HL-60 (cell line): ENCODE measurements at regions not wholly inside any gene's neighbourhood (a gene's known extent, or its start where the extent isn't known, plus 50 kb on each side); places are given as distances from the start of the nearest gene placed in this dataset.

Source experiments
- DNase-seq, 2 experiments: peaks; one replicate each; pipeline ENCODE4 v3.0.0-alpha.2; 2010 to 2020; ENCODE audit warnings: low read depth in 1 of 2, low spot score in 1 of 2
- H3K27ac ChIP-seq: fragments of 250-450 bp; sonication (Bioruptor Pico); replicated peaks from 2 replicates; pipeline ENCODE4 v1.5.1; 2020; ENCODE audit warnings: mild to moderate bottlenecking, moderate library complexity
- H3K27me3 ChIP-seq: fragments of 250-450 bp; sonication (Bioruptor Pico); 2 replicates; pipeline ENCODE4 v1.5.1; 2021; ENCODE audit warnings: mild to moderate bottlenecking, moderate library complexity; ENCODE audit not compliant: insufficient read depth, poor library complexity, severe bottlenecking
- H3K4me3 ChIP-seq: replicated peaks from 2 replicates; pipeline ENCODE4 v1.5.1; 2011; ENCODE audit warnings: mild to moderate bottlenecking, control low read depth, low read length; ENCODE audit not compliant: insufficient read depth
- GABPA ChIP-seq: IDR thresholded peaks from 2 replicates; pipeline ENCODE4 v1.6.1; 2012; ENCODE audit warnings: low read depth
- POLR2AphosphoS5 ChIP-seq: IDR thresholded peaks from 2 replicates; pipeline ENCODE4 v1.6.1; 2012; ENCODE audit warnings: low read depth
- REST ChIP-seq: IDR thresholded peaks from 2 replicates; pipeline ENCODE4 v1.6.1; 2012; ENCODE audit warnings: low read depth; ENCODE audit not compliant: insufficient replicate concordance
- SPI1 ChIP-seq: IDR thresholded peaks from 2 replicates; pipeline ENCODE4 v1.6.1; 2012; ENCODE audit warnings: low read depth, mild to moderate bottlenecking, borderline replicate concordance
- TF ChIP-seq, protein P1 (sequence below): IDR thresholded peaks from one replicate; pipeline ENCODE4 v1.5.1; 2011; ENCODE audit warnings: low read length, control low read depth, inconsistent platforms; ENCODE audit not compliant: insufficient read depth

DNA sequence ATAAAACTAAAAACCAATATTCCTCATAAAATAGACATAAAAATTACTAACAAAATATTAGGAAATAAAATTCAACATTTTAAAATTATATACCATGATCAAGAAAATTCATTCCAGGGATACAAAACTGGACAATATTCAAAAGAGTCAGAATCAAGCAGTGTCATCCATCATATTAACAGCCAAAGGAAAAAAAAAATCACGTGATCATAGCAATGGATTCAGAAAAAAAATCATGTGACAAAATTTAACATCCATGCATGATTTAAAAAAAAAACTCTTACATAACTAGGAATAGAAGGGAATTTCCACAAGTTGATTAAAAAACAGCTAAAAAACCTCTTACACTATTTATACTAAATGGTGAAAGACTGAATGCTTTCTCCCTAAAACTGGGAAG lies 95.3 kb upstream of the USP47 start:
- Histone ChIP-seq H3K27me3 (no peaks in the 10 kb centered on the region), H3K27ac (no peak overlapping the region), H3K4me3 (no peak overlapping the region)
- TF ChIP-seq GABPA: no peak
- DNase-seq: no peak

- no peak overlapping the region for H3K4me3 ChIP-seq
- DNase-seq: no peak
- no peak for TF ChIP-seq SPI1
- TF ChIP-seq REST: no peak
- TF ChIP-seq POLR2AphosphoS5: no peak
- no peak for TF ChIP-seq GABPA
- TF ChIP-seq, protein P1, sequence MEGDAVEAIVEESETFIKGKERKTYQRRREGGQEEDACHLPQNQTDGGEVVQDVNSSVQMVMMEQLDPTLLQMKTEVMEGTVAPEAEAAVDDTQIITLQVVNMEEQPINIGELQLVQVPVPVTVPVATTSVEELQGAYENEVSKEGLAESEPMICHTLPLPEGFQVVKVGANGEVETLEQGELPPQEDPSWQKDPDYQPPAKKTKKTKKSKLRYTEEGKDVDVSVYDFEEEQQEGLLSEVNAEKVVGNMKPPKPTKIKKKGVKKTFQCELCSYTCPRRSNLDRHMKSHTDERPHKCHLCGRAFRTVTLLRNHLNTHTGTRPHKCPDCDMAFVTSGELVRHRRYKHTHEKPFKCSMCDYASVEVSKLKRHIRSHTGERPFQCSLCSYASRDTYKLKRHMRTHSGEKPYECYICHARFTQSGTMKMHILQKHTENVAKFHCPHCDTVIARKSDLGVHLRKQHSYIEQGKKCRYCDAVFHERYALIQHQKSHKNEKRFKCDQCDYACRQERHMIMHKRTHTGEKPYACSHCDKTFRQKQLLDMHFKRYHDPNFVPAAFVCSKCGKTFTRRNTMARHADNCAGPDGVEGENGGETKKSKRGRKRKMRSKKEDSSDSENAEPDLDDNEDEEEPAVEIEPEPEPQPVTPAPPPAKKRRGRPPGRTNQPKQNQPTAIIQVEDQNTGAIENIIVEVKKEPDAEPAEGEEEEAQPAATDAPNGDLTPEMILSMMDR: no peak
- H3K27ac ChIP-seq: no peak overlapping the region
- H3K27me3 ChIP-seq: no peaks in the 10 kb centered on the region
Observed at GRCh38 chr11:11743216-11743615, 98.6 kb upstream of the USP47 start.

DNA sequence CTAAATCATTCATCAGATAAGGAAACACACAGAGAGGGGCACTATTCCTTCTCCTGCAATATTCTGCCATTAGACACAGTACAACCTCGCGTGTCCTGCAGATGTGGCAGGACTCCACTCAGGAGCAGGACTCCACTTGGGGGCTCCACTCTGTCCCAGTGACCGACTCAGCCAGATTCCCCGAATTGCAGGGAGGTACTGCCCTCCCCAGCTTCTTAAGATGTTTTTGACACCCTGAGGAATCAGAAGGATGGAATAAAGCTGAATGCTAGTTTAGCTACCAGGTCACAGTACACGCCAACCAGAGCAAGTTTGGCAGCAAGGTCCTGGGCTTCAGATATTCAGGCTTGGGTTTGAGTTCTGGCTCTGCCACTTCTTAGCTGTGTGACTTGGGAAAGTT lies 99.3 kb upstream of the USP47 start:
- Histone ChIP-seq H3K4me3 (no peak overlapping the region), H3K27ac (no peak overlapping the region), H3K27me3 (no peaks in the 10 kb centered on the region)
- TF ChIP-seq GABPA (no peak), REST (no peak), SPI1 (no peak), POLR2AphosphoS5 (no peak)
- TF ChIP-seq, protein P1: no peak
- no peak for DNase-seq

DNA sequence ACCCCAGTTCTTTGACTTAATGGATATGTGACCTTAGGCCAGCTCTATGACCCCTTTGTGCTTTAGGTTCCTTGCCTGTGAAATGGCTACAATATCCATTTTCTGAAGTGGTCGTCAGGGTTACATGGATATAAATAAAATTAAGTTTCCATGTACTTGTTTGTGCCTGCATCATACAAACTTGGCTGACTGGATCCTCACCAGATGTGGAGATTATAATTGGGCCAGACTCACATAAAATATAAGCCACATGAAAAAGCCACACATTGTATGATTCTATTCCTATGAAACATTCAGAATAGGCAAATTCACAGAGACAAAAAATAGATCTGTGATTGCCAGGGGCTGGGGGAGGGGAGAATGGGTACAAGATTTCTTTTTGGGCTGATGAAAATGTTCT lies 100.9 kb upstream of the USP47 start:
- H3K27ac ChIP-seq: no peak overlapping the region
- no peaks in the 10 kb centered on the region for H3K27me3 ChIP-seq
- H3K4me3 ChIP-seq: no peak overlapping the region
- TF ChIP-seq, protein P1: no peak
- no peak for TF ChIP-seq POLR2AphosphoS5
- no peak for TF ChIP-seq REST
- TF ChIP-seq GABPA: no peak
- TF ChIP-seq SPI1: no peak
- no peak for DNase-seq
